OCI-LY7 (cell line): ENCODE measurements at regions not wholly inside any gene's neighbourhood (a gene's known extent, or its start where the extent isn't known, plus 50 kb on each side); places are given as distances from the start of the nearest gene placed in this dataset.

Experiments used
- CTCF ChIP-seq: fragments of 200-600 bp; sonication (generic); conservative IDR thresholded peaks from 2 replicates; pipeline ENCODE4 v1.5.1; 2014; ENCODE audit warnings: mild to moderate bottlenecking, antibody characterized with exemption, low read length, moderate library complexity, mixed read lengths
- EZH2phosphoT487 ChIP-seq: fragments of 200-600 bp; sonication (generic); IDR thresholded peaks from 2 replicates; pipeline ENCODE4 v1.6.1; 2018; ENCODE audit warnings: low read depth, borderline replicate concordance, mild to moderate bottlenecking, mixed run types, antibody characterized with exemption, low read length, moderate library complexity, mixed read lengths

DNA sequence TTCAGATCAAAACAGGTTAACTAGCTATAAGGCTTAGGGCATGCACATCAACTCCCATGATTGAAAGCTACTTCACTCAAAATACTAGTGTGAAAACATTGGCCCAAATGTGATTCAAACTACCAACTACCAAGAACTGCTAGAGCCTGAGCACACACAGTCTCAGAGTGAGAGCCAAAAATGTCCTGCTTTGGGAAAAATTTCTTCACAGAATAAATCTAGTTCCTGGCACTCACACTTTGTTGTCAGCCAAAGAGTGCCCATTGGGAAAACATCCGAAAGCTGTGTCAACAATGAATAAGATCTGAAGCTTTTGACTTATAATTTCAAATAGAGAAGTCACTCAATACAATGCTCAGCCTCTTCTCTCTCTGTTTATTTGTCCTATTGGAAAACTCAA, 182.7 kb downstream of the LRATD1 start:
- no peak for TF ChIP-seq CTCF
- no peak for TF ChIP-seq EZH2phosphoT487
